ENCODE measurements at regions not wholly inside any gene's neighbourhood (a gene's known extent, or its start where the extent isn't known, plus 50 kb on each side); places are given as distances from the start of the nearest gene placed in this dataset.

DNA sequence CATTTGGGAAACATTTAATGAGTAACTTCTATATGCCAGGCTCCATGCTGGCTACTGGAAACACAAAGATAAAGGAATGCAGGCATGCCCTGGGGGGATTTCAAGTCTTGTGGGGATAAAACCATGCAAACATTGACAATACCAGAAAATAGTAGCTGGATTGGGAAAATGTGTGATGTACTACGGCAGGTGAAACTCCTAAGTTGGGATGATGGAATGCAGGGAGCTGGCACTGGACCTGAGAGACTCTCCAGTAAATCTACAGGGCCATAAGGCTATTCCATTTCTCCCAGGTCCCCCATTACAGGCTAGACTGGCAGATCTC lies 68.2 kb upstream of the NTRK3 start:
- no peak overlapping the region for H3K27ac ChIP-seq
- TF ChIP-seq, protein P1, sequence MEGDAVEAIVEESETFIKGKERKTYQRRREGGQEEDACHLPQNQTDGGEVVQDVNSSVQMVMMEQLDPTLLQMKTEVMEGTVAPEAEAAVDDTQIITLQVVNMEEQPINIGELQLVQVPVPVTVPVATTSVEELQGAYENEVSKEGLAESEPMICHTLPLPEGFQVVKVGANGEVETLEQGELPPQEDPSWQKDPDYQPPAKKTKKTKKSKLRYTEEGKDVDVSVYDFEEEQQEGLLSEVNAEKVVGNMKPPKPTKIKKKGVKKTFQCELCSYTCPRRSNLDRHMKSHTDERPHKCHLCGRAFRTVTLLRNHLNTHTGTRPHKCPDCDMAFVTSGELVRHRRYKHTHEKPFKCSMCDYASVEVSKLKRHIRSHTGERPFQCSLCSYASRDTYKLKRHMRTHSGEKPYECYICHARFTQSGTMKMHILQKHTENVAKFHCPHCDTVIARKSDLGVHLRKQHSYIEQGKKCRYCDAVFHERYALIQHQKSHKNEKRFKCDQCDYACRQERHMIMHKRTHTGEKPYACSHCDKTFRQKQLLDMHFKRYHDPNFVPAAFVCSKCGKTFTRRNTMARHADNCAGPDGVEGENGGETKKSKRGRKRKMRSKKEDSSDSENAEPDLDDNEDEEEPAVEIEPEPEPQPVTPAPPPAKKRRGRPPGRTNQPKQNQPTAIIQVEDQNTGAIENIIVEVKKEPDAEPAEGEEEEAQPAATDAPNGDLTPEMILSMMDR (IDR thresholded peaks at IDR 0.05), result no peak
- no peaks in the 10 kb centered on the region for H3K36me3 ChIP-seq
- H3K27me3 ChIP-seq (ENCODE audit: low read depth), result no peaks in the 10 kb centered on the region
- H3K9me3 ChIP-seq, result no peaks in the 10 kb centered on the region
- no peak for DNase-seq
- intact Hi-C loops (cut with DNase I), result no loop called here
- ATAC-seq, result no peak
- no peaks in the 10 kb centered on the region for H3K4me1 ChIP-seq
- H3K4me3 ChIP-seq, result no peak overlapping the region

DNA sequence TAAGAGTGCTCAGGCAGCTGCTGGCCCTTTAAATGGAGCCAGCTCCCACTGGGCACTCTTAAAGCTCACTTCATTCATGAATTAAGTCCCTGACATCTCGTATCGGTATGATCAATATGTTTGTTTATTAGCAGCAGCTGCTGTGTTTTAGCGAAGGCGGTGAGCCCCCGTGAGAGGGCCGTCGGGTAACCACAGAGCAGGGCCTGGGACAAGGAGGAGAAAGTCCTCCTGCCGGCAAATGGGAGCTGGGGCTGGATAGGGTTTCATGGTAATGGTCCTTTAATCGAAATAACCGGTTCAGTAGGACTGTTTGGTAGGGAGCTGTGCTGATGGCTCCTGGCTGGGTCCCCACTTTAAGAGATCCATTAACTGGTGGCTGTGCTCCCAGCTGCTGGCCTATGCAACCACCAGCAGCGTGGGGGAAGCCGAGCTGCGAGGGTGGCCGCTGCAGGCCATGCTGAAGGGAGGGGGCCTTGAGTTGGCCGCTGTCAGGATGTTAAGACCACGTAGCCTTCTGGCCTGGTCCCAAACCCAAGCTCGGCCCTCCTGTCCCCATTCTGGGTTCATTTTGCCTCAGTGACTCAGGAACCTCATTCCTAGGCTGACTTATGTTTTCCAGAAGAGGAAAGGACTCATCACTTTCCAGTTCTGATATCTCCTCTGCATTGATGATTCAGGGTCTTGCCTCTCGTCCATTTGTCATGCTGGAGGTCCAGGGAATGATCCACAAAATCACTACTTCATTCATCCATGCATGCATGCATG lies 67.6 kb upstream of the NTRK3 start:
- H3K27me3 ChIP-seq (ENCODE audit: low read depth), result no peaks in the 10 kb centered on the region
- ATAC-seq (no peak), DNase-seq (no peak)
- intact Hi-C loops (cut with DNase I), result no loop called here
- no peaks in the 10 kb centered on the region for H3K4me1 ChIP-seq
- no peaks in the 10 kb centered on the region for H3K36me3 ChIP-seq
- H3K9me3 ChIP-seq, result no peaks in the 10 kb centered on the region
- TF ChIP-seq, protein P1 (IDR thresholded peaks at IDR 0.05), result no peak
- H3K27ac ChIP-seq, result no peak overlapping the region
- no peak overlapping the region for H3K4me3 ChIP-seq

DNA sequence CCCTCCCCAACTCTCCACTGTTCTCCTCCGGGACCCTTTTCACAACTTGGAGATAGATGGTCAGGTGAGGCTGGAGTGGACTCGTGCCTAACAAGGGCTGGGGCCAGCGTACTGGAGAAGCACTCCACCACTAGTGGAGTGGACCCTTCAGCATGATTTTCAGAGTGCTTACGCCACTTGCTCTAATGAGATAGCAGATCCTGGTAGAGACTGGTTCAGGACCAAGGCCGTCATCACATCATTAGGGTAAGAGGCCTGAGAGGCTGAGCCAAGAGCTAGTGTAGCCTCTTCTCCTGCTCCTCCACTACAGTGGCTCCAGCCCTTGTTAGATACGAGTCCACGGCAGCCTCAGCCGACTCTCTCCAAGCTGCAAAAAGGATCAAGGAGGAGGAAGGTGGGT lies 66.9 kb upstream of the NTRK3 start:
- Histone ChIP-seq H3K4me3 (no peak overlapping the region), H3K4me1 (no peaks in the 10 kb centered on the region), H3K36me3 (no peaks in the 10 kb centered on the region), H3K27me3 (ENCODE audit: low read depth) (no peaks in the 10 kb centered on the region), H3K27ac (no peak overlapping the region), H3K9me3 (no peaks in the 10 kb centered on the region)
- peak; percentile 31 to 50 for ATAC-seq
- TF ChIP-seq, protein P1 (IDR thresholded peaks at IDR 0.05), result no peak
- DNase-seq, result no peak
- intact Hi-C loops (cut with DNase I), result no loop called here

DNA sequence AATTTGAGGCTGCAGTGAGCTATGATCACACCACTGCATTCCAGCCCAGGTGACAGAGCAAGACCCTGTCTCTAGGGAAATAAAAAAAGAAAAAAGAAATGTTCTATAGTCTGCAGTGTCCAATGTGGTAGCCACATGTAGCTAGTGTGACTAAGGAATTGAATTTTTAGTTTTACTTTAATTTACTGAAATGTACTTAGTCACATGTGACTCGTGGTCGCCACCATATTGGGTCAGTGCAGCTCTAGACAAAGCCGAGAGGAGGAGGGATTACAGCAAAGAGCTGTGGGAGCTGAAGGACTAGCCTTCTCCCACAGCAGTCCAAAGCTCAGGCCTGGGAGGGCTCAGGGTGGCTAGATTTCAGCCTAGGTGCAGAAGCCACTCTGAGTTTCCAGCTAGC lies 65.9 kb upstream of the NTRK3 start:
- Histone ChIP-seq H3K27ac (no peak overlapping the region), H3K36me3 (no peaks in the 10 kb centered on the region), H3K4me3 (no peak overlapping the region), H3K27me3 (ENCODE audit: low read depth) (no peaks in the 10 kb centered on the region), H3K9me3 (no peaks in the 10 kb centered on the region), H3K4me1 (no peaks in the 10 kb centered on the region)
- TF ChIP-seq, protein P1 (IDR thresholded peaks at IDR 0.05), result no peak
- no peak for ATAC-seq
- intact Hi-C loops (cut with DNase I), result no loop called here
- no peak for DNase-seq

DNA sequence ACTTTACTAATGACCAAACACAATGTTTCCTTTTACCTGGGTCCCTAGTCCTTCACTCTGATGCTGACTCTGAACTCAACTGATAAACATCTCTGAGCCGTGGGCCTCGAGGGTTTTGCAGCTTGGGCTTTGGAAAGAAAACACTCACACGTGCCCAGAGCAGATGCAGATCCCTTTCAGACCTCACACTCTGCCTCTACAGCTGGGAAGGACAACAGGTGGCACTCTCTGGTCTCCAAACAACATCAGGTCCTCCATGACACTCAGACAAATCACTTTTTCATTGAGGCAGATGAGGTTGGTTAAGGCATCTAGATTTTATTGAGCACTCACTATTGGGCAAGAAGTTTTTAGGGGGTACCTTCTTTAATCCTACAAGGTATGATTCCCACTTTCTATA lies 64.7 kb upstream of the NTRK3 start:
- no peaks in the 10 kb centered on the region for H3K9me3 ChIP-seq
- H3K36me3 ChIP-seq, result no peaks in the 10 kb centered on the region
- H3K27me3 ChIP-seq (ENCODE audit: low read depth), result no peaks in the 10 kb centered on the region
- intact Hi-C loops (cut with DNase I), result no loop called here
- H3K4me1 ChIP-seq, result no peaks in the 10 kb centered on the region
- no peak overlapping the region for H3K27ac ChIP-seq
- no peak for DNase-seq
- TF ChIP-seq, protein P1 (IDR thresholded peaks at IDR 0.05), result no peak
- H3K4me3 ChIP-seq, result no peak overlapping the region
- no peak for ATAC-seq

Data from lower lobe of right lung (tissue), 2 donors.